Activated gamma-delta T cell treated with anti-CD3 and anti-CD28 coated beads, Interleukin-2, amount 50 U/mL, for 16 hours (primary cell): ENCODE measurements at regions not wholly inside any gene's neighbourhood (a gene's known extent, or its start where the extent isn't known, plus 50 kb on each side); places are given as distances from the start of the nearest gene placed in this dataset.
"Not testable (repeated sequence)": the region's sequence is repeated elsewhere in the genome, so short reads cannot be mapped to it uniquely, and the experiment has no call there.

ENCODE experiments used
- DNase-seq: peaks from one replicate; pipeline ENCODE4 v3.0.0-alpha.2; 2020; ENCODE audit warnings: low read depth

DNA sequence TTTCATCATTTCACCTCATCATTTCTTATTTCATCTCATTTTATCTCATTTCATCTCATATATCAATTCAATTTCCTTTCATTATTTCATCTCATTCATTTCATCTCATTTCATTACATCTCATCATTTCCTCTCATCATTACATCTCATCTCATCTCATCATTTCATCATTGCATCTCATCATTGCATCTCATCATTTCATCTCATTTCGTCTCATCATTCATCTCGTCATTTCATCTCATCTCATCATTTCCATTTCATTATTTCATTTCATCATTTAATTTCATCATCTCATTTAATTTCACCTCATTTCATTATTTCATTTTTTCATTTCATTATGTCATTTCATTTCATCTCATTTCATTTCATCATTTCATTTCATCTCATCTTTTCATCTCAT lies 168.5 kb upstream of the FAM72C start:
- not testable (repeated sequence) for DNase-seq

- DNase-seq = peak; percentile 0
Observed at GRCh38 chr1:144105006-144105405, 133.2 kb upstream of the FAM72C start.

- DNase-seq = peak; percentile 34
Observed at GRCh38 chr1:144104000-144104677, 132.4 kb upstream of the FAM72C start.

DNA sequence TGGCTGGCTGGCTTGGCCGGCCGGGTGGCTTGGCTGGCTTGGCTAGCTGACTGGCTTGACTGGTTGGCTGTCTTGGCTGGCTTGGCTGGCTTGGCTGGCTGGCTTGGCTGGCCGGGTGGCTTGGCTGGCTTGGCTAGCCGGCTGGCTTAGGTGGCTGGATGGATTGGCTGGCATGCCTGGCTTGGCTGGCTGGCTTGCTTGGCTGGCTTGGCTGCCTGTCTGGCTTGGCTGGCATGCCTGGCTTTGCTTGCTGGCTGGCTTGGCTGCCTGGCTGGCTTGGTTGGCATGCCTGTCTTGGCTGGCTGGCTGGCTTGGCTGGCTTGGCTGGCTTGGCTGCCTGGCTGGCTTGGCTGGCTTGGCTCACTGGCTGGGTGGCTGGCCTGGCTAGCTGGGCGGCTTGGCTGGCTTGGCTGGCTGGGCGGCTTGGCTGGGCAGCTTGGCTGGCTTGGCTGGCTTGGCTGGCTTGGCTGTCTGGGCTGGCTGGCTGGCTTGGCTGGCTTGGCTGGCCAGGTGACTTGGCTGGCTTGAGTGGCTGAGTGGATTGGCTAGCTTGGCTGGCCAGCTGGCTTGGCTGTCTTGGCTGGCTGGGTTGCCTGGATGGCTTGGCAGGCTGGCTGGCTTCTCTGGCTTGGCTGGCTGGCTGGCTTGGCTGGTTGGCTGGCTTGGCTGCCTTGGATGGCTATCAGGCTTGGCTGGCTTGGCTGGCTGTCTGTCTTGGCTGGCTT lies 131.5 kb upstream of the FAM72C start:
- DNase-seq = peak; percentile 19

DNA sequence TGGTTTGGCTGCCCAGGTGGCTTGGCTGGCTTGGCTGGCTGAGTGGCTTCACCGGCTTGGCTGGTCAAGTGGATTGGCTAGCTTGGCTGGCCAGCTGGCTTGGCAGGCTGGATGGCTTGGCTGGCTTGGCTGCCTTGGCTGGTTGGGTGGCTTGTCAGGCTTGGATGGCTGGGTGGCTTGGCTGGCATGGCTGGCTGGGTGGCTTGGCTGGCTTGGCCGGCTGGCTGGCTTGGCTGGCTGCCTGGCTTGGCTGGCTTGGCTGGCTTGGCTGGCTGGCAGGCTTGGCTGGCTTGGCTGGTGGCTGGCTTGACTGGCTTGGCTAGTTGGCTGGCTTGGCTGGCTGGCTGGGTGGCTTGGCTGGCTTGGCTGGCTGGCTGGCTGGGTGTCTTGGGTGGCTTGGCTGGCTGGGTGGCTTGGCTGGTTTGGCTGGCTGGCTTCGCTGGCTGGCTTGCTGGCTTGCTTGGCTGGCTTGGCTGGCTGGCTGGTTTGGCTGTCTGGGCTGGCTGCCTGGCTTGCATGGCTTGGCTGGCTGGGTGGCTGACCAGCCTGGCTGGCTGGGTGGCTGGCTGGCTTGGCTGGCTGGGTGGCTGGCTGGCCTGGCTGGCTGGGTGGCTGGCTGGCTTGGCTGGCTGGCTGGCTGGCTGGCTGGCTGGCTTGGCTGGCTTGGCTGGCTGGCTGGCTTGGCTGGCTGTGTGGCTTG lies 130.4 kb upstream of the FAM72C start:
- peak; percentile 2 for DNase-seq

- peak; percentile 6 for DNase-seq
Observed at GRCh38 chr1:144101397-144102045, 129.7 kb upstream of the FAM72C start.

DNA sequence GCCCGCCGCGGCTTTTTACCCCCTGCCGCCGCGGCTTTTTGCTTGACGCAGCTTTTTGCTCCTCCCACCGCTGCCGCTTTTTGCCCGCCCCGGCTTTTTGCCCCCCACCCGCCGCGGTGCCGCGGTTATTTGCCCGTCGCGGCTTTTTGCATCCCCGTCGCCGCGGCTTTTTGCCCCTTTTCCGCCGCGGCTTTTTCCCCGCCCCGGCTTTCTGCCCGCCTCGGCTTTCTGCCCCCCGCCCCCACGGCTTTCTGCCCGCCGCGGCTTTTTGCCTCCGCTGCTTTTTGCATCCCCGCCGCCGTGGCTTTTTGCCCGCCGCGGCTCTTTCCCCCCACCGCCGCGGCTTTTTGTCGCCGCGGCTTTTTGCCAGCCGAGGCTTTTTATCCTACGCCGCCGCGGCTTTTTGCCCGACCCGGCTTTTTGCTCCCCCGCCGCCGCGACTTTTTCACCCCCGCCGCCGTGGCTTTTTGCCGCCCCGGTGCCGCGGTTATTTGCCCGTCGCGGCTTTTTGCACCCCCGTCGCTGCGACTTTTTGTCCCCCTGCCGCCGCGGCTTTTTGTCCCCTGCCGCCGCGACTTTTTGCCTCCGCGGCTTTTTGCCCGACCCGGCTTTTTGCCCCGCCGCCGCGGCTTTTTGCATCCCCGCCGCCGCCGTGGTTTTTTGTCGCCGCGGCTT lies 105.5 kb upstream of the FAM72C start:
- peak; percentile 29 for DNase-seq

DNA sequence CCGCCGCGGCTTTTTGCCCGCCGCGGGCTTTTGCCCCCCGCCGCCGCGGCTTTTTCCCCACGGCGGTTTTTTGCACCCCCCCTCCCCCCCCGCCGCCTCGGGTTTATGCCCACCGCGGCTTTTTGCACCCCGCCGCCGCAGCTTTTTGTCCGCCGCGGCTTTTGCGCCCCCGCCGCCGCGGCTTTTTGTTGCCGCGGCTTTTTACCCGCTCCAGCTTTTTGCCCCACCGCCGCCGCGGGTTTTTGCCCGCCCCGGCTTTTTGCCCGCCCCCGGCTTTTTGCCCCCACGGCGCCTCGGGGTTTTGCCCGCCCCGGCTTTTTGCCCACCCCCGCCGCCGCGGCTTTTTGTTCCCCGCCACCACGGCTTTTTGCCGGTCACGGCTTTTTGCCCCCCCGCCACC lies 104.9 kb upstream of the FAM72C start:
- peak; percentile 11 for DNase-seq

DNA sequence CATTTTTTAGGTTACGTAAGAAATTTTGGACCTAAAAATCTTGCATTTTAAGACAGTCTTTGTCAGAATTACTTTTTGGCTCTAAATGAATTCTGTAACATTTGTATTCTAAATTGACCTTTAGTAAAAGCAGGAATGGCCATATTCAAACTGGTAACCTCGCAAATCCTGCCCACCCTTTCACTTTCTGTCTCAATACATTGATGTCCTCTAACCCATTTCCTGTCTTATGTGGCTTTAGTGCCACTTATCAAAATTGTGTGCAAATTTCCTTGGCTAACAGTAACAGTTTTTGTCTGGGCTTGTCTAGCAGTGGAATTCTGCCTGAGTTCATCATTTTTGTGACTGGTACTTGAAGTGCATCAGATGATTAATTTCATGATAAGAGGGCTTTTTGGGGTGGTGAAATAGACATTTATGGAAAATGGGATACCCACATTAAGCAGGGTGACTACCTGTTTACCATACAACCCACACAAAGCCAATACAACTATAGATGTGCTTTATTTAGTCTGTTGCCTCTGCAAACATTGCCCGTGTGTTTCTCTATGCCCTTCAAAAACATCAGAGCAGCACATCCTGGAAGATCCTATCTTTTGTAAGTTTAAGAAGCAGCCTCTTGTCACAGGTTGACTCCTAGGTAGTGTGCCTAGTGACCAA lies 98.7 kb upstream of the FAM72C start:
- not testable (repeated sequence) for DNase-seq

DNA sequence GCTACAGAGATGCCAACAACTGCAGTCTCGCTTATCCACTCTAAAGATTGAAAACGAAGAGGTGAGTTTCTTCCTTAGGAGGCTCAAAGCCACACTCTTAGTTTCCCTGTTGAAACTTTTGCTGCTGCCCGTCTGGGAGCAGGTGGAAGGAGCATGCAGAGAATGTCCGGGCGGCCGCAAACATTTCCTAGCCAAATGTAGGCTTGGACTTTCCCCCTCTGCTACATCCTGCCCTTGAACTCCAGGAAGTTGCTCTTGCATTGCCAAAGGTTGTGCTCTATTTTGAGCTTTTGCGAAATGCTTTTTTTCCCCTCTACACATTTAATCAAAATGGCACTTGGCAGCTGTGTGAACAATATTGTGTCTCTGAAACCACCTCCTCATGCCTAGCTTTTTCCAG lies 95.3 kb upstream of the FAM72C start:
- DNase-seq = not testable (repeated sequence)

GRCh38 chr1:144066071-144066813 lies 94.5 kb upstream of the FAM72C start:
- DNase-seq = not testable (repeated sequence)

- not testable (repeated sequence) for DNase-seq
Observed at GRCh38 chr1:144065299-144066060, 93.7 kb upstream of the FAM72C start.

DNA sequence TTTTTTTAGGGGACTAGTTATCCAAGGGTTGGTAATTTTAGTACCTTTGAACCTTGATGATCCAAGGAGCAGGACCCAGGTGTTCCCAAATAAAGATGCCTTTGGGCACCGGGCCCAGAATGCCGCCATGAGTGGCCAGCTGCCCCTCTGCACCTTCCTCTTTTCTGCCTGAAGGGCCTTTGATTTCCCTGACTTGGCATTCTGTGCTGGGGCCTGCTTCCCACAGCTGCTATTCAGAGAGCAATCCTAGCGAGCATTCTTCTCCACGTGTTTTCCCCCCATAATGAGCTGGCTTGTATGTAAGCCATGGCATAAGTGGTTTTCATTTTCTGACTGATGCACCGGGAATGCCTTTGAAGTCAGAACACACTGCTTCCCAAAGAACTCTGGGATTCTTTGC lies 77.6 kb upstream of the FAM72C start:
- DNase-seq = not testable (repeated sequence)

DNA sequence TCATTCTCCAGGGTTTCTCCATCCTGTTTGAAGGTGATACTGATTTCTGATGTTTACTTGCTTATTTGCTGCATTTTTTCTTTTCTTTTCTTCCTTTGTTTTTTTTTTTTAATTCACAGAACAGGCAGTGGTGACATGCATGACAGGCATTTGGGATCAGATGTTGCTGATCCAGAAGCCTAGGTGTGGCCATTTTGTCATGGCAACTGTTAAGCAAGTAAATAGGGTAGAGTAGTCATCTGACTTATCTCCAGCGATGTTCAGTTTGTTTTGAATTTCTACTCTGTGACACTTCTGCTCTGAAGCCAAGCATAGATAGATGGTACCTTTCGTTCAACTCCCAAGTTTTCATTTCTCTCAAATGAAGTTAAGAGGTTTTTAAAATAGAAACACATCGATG lies 74.9 kb upstream of the FAM72C start:
- not testable (repeated sequence) for DNase-seq

DNA sequence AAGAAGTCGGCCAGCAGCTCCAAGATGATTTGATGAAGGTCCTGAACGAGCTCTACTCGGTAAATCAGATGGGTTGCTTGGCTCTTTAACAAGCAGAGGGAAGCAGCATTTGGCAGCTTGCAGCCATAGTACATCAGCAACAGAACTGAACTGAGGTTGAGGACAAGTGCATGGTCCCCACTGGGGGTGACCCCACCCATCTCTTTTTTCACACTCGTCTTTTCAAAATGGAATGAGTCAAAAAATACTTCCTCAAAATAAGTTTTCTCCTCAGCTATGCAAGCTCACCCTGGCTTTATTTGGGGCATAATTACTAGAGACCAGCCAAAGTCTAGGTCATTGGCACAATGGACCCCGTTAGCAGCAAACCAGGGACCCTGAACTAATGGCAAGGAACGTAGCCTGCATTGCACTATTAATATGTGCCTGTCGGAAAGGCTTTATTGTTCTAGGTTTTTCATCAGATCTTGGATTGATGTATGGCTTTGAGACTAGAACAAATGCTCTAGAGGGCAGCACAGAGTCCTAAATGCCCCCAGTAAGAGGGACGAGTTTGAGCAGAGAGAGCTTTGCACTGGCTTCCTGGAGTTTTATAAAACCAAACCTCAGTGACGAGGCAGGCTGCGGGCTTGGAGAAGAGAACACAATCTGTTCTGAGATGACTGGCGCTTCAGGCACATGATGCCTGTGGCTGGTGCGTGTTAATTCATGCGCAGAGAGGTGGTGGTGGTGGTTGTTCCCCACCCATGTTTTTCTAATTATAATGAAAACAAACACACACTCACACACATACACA lies 74.2 kb upstream of the FAM72C start:
- peak; percentile 0 for DNase-seq

- DNase-seq = not testable (repeated sequence)
Observed at GRCh38 chr1:144042251-144042650, 70.5 kb upstream of the FAM72C start.

- not testable (repeated sequence) for DNase-seq
Observed at GRCh38 chr1:144040293-144040692, 68.5 kb upstream of the FAM72C start.

DNA sequence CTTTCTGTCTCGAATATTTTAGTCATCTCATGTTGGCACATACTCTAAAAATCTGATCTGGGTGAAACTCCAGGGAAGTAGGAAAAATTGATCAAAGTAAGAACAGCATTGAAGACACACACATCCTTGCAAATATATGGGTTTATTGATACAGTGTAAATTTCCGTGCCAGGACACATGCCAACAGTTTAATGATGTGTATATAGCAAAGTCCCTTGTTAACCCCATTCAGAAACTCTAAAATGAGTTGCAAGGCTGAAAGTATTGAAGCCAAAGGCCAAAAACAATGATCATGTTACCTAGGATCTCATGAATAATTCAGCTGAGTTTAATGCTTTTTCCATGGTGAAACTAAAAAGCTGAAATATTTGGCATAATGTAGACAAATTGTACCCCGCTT lies 62.3 kb upstream of the FAM72C start:
- not testable (repeated sequence) for DNase-seq

- not testable (repeated sequence) for DNase-seq
Observed at GRCh38 chr1:144031550-144031949, 59.8 kb upstream of the FAM72C start.
